CD4-positive, alpha-beta T cell (primary cell): ENCODE measurements at regions not wholly inside any gene's neighbourhood (a gene's known extent, or its start where the extent isn't known, plus 50 kb on each side); places are given as distances from the start of the nearest gene placed in this dataset.

ENCODE experiments used
- ATAC-seq: fragments of 200-7000 bp; cut with Tn5 transposase; one replicate; pipeline ENCODE4 v1.10.0; 2022; ENCODE audit warnings: mild to moderate bottlenecking; ENCODE audit not compliant: poor library complexity
- CTCF ChIA-PET: fragments of 350-600 bp; sonication (Branson Sonifier 250); formaldehyde crosslinking; loops from one replicate; lab custom pipeline; 2021; ENCODE audit warnings: antibody characterized with exemption, inconsistent platforms; lab: Charles Lee
- POLR2A ChIA-PET: fragments of 350-600 bp; sonication (Branson Sonifier 250); formaldehyde crosslinking; loops from one replicate; lab custom pipeline; 2021; ENCODE audit warnings: antibody characterized with exemption, inconsistent platforms; lab: Charles Lee
- DNase-seq, 14 experiments: peaks; one replicate each; pipeline ENCODE4 v3.0.0-alpha.2; 2013 to 2020; ENCODE audit warnings: mixed read lengths in 2 of 14
- H3K27ac ChIP-seq, 2 donors: one replicate each; pipeline versions ENCODE4 v1.5.1 to v1.7.0; 2013; ENCODE audit warnings: low read length in 2 of 2, low read depth in 1 of 2, mild to moderate bottlenecking in 1 of 2
- H3K27me3 ChIP-seq, 2 experiments: 1 replicate in 1 of 2; 2 replicates in 1 of 2; pipeline versions ENCODE4 v1.6.1 to v1.7.0; 2013; ENCODE audit warnings: low read length in 2 of 2, control low read depth in 1 of 2, mild to moderate bottlenecking in 1 of 2, moderate library complexity in 1 of 2; ENCODE audit not compliant: insufficient read depth in 2 of 2, control insufficient read depth in 1 of 2
- H3K36me3 ChIP-seq: one replicate; pipeline ENCODE4 v1.6.1; 2013; ENCODE audit warnings: low read length, control low read depth; ENCODE audit not compliant: insufficient read depth
- H3K4me1 ChIP-seq: one replicate; pipeline ENCODE4 v1.6.1; 2013; ENCODE audit warnings: low read length, control low read depth; ENCODE audit not compliant: insufficient read depth
- H3K4me3 ChIP-seq: one replicate; pipeline ENCODE4 v1.5.1; 2013; ENCODE audit warnings: mild to moderate bottlenecking, low read length, moderate library complexity
- H3K9me3 ChIP-seq, 2 experiments: 1 replicate in 1 of 2; 2 replicates in 1 of 2; pipeline versions ENCODE4 v1.6.1 to v1.7.0; 2013; ENCODE audit warnings: low read length in 2 of 2, mild to moderate bottlenecking in 2 of 2, control low read depth in 1 of 2, moderate library complexity in 1 of 2; ENCODE audit not compliant: control insufficient read depth in 1 of 2, insufficient read depth in 1 of 2
- H3K27ac Mint-ChIP-seq: one replicate; pipeline ENCODE4 v1.8.0; 2020; ENCODE audit warnings: mixed read lengths
- H3K27me3 Mint-ChIP-seq: one replicate; pipeline ENCODE4 v1.8.0; 2021; ENCODE audit warnings: mixed read lengths
- H3K36me3 Mint-ChIP-seq: one replicate; pipeline ENCODE4 v1.8.0; 2021; ENCODE audit warnings: low read depth, mixed read lengths
- H3K4me1 Mint-ChIP-seq: one replicate; pipeline ENCODE4 v1.8.0; 2021; ENCODE audit warnings: low read depth, mixed read lengths
- H3K4me3 Mint-ChIP-seq: one replicate; pipeline ENCODE4 v1.8.0; 2020; ENCODE audit warnings: mild to moderate bottlenecking, mixed read lengths
- H3K9me3 Mint-ChIP-seq: one replicate; pipeline ENCODE4 v1.8.0; 2020; ENCODE audit warnings: mixed read lengths
- intact Hi-C, 2 experiments: fragments of 100-400 bp; cut with DNase I in 1 of 2; cut with micrococcal nuclease in 1 of 2; formaldehyde crosslinking; loops; one replicate each; pipeline versions ENCODE4 v1.15.1 to v1.9.0; 2023 to 2025; cut with DNase I, micrococcal nuclease
- TF ChIP-seq, protein P1 (sequence below): fragments of 200-600 bp; IDR thresholded peaks from one replicate; pipeline ENCODE4 v1.8.0; 2022; ENCODE audit warnings: antibody characterized with exemption, mild to moderate bottlenecking

DNA sequence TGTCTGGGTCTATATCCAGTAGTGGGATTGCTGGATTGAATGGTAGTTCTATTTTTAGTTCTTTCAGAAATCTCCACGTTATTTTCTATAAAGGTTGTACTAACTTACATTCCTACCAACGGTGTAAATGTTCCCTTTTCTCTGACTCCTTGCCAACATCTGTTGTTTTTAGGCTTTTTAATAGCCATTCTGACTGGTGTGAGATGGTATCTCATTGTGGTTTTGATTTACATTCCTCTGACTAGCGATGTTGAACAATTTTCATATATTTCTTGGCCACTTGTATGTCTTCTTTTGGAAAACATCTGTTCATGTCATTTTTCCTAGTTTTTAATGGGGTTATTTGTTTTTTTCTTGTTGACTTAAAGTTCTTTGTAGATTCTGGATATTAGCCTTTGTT, 99.3 kb downstream of the BMP2 start:
- CTCF ChIA-PET: no interaction called here
- no peak for ATAC-seq
- POLR2A ChIA-PET: no interaction called here

DNA sequence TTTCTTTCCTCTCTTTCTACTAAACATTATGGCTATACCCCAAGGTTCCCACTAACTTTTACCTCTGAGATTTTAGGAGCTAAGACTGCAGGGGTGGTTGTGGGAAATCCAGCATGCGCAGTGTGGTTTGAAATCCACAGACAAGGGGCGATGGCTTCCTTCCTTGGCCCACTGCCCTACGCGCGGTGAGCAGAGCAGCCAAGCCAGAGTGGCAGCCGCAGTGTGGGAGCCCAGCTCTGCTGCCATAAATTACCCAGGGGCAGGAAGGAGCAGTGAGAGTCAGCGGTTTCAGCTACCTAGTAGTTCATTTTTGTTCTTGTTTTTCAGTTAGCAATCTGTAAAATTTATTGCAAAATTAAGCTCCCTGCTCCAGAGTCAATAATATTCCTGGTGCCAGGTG, 101.4 kb downstream of the BMP2 start:
- Histone ChIP-seq H3K4me1 (no peaks in the 10 kb centered on the region), H3K9me3 (peaks cover 0 to 5% of the 10 kb centered on the region in 2 experiments), H3K27me3 (no peaks in the 10 kb centered on the region), H3K4me3 (no peak overlapping the region), H3K36me3 (no peaks in the 10 kb centered on the region), H3K27ac (no peak overlapping the region)
- TF ChIP-seq, protein P1, sequence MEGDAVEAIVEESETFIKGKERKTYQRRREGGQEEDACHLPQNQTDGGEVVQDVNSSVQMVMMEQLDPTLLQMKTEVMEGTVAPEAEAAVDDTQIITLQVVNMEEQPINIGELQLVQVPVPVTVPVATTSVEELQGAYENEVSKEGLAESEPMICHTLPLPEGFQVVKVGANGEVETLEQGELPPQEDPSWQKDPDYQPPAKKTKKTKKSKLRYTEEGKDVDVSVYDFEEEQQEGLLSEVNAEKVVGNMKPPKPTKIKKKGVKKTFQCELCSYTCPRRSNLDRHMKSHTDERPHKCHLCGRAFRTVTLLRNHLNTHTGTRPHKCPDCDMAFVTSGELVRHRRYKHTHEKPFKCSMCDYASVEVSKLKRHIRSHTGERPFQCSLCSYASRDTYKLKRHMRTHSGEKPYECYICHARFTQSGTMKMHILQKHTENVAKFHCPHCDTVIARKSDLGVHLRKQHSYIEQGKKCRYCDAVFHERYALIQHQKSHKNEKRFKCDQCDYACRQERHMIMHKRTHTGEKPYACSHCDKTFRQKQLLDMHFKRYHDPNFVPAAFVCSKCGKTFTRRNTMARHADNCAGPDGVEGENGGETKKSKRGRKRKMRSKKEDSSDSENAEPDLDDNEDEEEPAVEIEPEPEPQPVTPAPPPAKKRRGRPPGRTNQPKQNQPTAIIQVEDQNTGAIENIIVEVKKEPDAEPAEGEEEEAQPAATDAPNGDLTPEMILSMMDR: no peak
- no peak for ATAC-seq
- CTCF ChIA-PET: no interaction called here
- no peak for DNase-seq
- no peak overlapping the region for H3K27ac Mint-ChIP-seq
- no peak overlapping the region for H3K4me3 Mint-ChIP-seq
- intact Hi-C loops: loop anchor here in 1 of 2 experiments (10.0 kb wide), 1 partner anchor 64 kb away; no protein-coding TSS in a partner anchor
- no peaks in the 10 kb centered on the region for H3K9me3 Mint-ChIP-seq
- no peaks in the 10 kb centered on the region for H3K27me3 Mint-ChIP-seq
- POLR2A ChIA-PET: no interaction called here
- H3K36me3 Mint-ChIP-seq: no peaks in the 10 kb centered on the region
- H3K4me1 Mint-ChIP-seq: no peaks in the 10 kb centered on the region

More for the DNA sequence above, 99.3 kb downstream of the BMP2 start:
- peaks cover 0 to 4% of the 10 kb centered on the region in 2 experiments for H3K9me3 ChIP-seq
- H3K27me3 ChIP-seq: no peaks in the 10 kb centered on the region
- Mint-ChIP-seq H3K4me3 (no peak overlapping the region), H3K4me1 (no peaks in the 10 kb centered on the region), H3K36me3 (no peaks in the 10 kb centered on the region), H3K27me3 (no peaks in the 10 kb centered on the region), H3K9me3 (no peaks in the 10 kb centered on the region), H3K27ac (no peak overlapping the region)
- DNase-seq: no peak
- no peaks in the 10 kb centered on the region for H3K36me3 ChIP-seq
- no peaks in the 10 kb centered on the region for H3K4me1 ChIP-seq
- TF ChIP-seq, protein P1: no peak
- intact Hi-C loops: loop anchor here in 1 of 2 experiments (10.0 kb wide), 1 partner anchor 62 kb away; no protein-coding TSS in a partner anchor
- H3K27ac ChIP-seq: no peak overlapping the region
- no peak overlapping the region for H3K4me3 ChIP-seq

DNA sequence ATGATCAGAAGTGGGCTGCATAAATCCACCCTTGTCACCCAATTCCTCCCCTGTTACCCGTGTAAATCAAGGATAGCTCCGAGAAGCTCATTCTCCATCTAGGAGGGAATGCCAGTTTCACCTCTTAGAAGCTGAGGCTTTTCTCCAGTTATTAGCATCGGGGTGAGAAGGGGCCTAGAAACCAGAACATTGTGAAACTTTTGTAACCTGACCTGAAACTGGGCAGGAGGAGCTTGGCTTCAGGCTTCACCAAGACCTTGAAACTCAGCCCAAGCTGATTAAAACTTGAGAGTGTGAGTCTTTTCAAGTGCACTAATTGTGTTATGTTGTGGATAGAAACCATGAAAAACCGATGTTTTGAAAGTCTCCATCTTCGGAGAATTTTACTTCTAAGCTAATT, 103.1 kb downstream of the BMP2 start:
- no peak overlapping the region for H3K4me3 Mint-ChIP-seq
- Histone ChIP-seq H3K4me1 (no peaks in the 10 kb centered on the region), H3K27ac (no peak overlapping the region), H3K36me3 (no peaks in the 10 kb centered on the region), H3K9me3 (peaks cover 0 to 9% of the 10 kb centered on the region in 2 experiments), H3K4me3 (no peak overlapping the region), H3K27me3 (no peaks in the 10 kb centered on the region)
- no peaks in the 10 kb centered on the region for H3K9me3 Mint-ChIP-seq
- ATAC-seq: no peak
- ChIA-PET CTCF (no interaction called here), POLR2A (no interaction called here)
- intact Hi-C loops: no loop called here
- TF ChIP-seq, protein P1: no peak
- H3K36me3 Mint-ChIP-seq: no peaks in the 10 kb centered on the region
- no peaks in the 10 kb centered on the region for H3K4me1 Mint-ChIP-seq
- no peak overlapping the region for H3K27ac Mint-ChIP-seq
- DNase-seq: no peak
- no peaks in the 10 kb centered on the region for H3K27me3 Mint-ChIP-seq
